Erythroblast (primary cell): ENCODE measurements at regions not wholly inside any gene's neighbourhood (a gene's known extent, or its start where the extent isn't known, plus 50 kb on each side); places are given as distances from the start of the nearest gene placed in this dataset.

ENCODE experiments used
- GATA1 ChIP-seq: IDR thresholded peaks from 2 replicates; pipeline ENCODE4 v1.6.1; 2011; ENCODE audit warnings: low read depth, mild to moderate bottlenecking, control low read depth, low read length, moderate library complexity
- POLR2A ChIP-seq: IDR thresholded peaks from 2 replicates; pipeline ENCODE4 v1.6.1; 2011; ENCODE audit warnings: mild to moderate bottlenecking, low read length

- TF ChIP-seq POLR2A = no peak
- no peak for TF ChIP-seq GATA1
These were observed 303.5 kb upstream of the KAZN start for GRCh38 chr1:14294860-14295536.
